ENCODE measurements at regions not wholly inside any gene's neighbourhood (a gene's known extent, or its start where the extent isn't known, plus 50 kb on each side); places are given as distances from the start of the nearest gene placed in this dataset.
A peak's percentile ranks its signal among the peaks of the same experiment; 100 is the strongest.
"Not testable (repeated sequence)": the region's sequence is repeated elsewhere in the genome, so short reads cannot be mapped to it uniquely, and the experiment has no call there.

DNA sequence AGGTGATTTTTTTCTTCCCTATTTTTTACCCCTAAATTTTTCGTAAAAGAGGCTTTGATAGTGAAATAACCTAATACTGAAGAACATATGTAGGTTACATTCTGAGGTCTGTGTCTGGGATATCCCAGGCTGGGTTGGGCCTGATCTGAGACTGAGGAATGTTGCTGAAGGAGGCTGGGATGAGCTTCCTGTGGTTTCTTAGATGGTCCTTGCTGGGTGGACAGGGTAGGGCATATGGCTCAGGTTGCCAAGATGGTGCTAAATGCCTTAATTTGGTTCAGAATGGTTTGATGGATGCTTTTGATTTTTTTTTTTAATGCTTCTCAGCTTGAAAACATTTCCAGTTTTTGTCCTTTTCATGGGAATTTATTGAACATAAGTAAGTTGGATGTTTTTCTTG, 124.6 kb upstream of the PMCH start:
- TF ChIP-seq, protein P1, sequence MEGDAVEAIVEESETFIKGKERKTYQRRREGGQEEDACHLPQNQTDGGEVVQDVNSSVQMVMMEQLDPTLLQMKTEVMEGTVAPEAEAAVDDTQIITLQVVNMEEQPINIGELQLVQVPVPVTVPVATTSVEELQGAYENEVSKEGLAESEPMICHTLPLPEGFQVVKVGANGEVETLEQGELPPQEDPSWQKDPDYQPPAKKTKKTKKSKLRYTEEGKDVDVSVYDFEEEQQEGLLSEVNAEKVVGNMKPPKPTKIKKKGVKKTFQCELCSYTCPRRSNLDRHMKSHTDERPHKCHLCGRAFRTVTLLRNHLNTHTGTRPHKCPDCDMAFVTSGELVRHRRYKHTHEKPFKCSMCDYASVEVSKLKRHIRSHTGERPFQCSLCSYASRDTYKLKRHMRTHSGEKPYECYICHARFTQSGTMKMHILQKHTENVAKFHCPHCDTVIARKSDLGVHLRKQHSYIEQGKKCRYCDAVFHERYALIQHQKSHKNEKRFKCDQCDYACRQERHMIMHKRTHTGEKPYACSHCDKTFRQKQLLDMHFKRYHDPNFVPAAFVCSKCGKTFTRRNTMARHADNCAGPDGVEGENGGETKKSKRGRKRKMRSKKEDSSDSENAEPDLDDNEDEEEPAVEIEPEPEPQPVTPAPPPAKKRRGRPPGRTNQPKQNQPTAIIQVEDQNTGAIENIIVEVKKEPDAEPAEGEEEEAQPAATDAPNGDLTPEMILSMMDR (IDR thresholded peaks at IDR 0.05): no peak
- no peak for TF ChIP-seq POLR2A (IDR thresholded peaks at IDR 0.05)
- Histone ChIP-seq H3K27ac (no peak overlapping the region), H3K4me1 (no peaks in the 10 kb centered on the region), H3K27me3 (no peaks in the 10 kb centered on the region), H3K4me3 (no peak overlapping the region), H3K9me3 (no peaks in the 10 kb centered on the region), H3K36me3 (no peaks in the 10 kb centered on the region)
- DNase-seq (no peak), ATAC-seq (no peak)
- intact Hi-C loops (cut with DNase I): no loop called here
- 80% methylated on average over 1 of the region's 1 CpG for WGBS (ENCODE audit: insufficient coverage, low coverage, low lambda C conversion rate, missing lambda C conversion rate)

DNA sequence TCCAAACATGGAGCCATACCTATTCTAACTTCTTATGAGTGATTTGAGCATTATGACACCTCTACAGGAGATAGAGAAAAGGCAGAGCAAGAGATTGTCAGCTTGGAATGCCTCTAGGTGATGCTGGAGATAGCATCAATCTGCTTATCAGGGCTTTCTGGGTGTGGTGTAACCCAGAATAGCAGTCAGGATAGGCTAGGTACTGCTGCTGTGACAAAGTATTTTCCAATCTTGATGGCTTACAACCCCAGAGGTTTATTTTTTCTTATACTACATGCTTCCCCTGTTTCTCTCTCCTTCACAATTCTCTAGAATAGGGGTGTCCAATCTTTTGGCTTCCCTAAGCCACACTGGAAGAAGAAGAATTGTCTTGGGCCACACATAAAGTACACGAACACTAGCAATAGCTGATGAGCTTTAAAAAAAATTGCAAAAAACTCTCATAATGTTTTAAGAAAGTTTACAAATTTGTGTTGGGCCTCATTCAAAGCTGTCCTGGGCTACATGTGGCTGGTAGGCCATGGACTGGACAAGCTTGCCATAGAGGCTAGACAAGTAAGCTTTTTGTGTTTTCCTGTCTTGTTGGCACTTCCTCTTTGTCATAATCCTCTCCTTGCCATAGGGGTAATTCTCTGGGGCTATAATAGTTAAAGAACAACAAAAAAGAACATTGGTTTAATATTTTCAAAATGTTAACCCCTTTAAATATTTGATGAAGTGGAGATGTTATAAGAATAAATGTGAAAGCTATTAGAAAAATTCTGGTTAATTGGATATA, 123.9 kb upstream of the PMCH start:
- intact Hi-C loops (cut with DNase I): no loop called here
- H3K4me3 ChIP-seq: no peak overlapping the region
- H3K36me3 ChIP-seq: no peaks in the 10 kb centered on the region
- TF ChIP-seq, protein P1 (IDR thresholded peaks at IDR 0.05): no peak
- TF ChIP-seq POLR2A (IDR thresholded peaks at IDR 0.05): no peak
- no peak for DNase-seq
- H3K4me1 ChIP-seq: no peaks in the 10 kb centered on the region
- no peaks in the 10 kb centered on the region for H3K9me3 ChIP-seq
- H3K27me3 ChIP-seq: no peaks in the 10 kb centered on the region
- WGBS (ENCODE audit: insufficient coverage, low coverage, low lambda C conversion rate, missing lambda C conversion rate): 92% methylated on average over 1 of the region's 1 CpG
- no peak for ATAC-seq
- H3K27ac ChIP-seq: no peak overlapping the region

DNA sequence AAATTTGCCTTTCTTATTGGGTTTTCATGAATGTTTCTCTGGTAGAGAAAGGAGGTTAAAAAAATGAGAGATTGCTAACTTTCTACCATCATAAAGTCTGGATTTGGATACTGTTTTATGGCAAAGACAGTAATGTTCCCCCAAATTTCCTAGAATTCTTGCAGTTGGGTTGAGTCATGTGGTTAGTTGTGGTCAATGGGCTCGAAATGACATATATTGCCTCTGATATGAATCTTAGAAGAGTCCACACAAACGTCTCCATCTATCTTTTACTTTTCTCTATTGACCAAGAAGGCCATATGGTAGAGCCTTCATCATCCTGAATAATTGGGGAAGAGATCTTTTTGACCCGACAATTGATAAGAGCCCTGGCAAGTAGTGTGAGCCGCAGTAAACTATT, 119.5 kb upstream of the PMCH start:
- no peaks in the 10 kb centered on the region for H3K9me3 ChIP-seq
- 64% methylated on average over 4 of the region's 4 CpGs for WGBS (ENCODE audit: insufficient coverage, low coverage, low lambda C conversion rate, missing lambda C conversion rate)
- H3K27ac ChIP-seq: no peak overlapping the region
- H3K4me1 ChIP-seq: no peaks in the 10 kb centered on the region
- H3K4me3 ChIP-seq: no peak overlapping the region
- no peaks in the 10 kb centered on the region for H3K27me3 ChIP-seq
- H3K36me3 ChIP-seq: no peaks in the 10 kb centered on the region
- intact Hi-C loops (cut with DNase I): no loop called here
- DNase-seq: no peak
- no peak for ATAC-seq
- TF ChIP-seq POLR2A (IDR thresholded peaks at IDR 0.05): no peak
- TF ChIP-seq, protein P1 (IDR thresholded peaks at IDR 0.05): no peak

DNA sequence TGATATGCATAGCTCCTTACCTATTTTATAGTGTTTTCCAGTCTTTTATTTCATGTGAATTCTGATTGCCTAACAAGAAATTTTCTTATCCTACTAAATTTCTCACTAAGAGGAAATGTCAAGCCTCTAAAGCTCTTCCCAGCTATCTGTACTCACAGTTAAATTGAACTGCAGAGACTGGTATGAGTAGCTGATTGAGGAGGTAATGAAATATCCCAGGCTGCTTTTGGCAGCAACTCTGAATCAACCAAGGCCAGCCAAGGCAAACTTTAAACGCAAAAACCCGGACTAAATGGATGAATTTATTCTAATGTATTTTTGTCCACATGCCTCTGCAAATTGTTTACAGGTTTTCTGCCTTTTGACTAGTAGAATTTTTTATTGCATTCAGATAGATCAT, 119.1 kb upstream of the PMCH start:
- 36% methylated on average over 2 of the region's 2 CpGs for WGBS (ENCODE audit: insufficient coverage, low coverage, low lambda C conversion rate, missing lambda C conversion rate)
- ATAC-seq (peak in 2 of 4 donors; percentile 46 to 67), DNase-seq (no peak)
- H3K36me3 ChIP-seq: no peaks in the 10 kb centered on the region
- no peak overlapping the region for H3K27ac ChIP-seq
- no peaks in the 10 kb centered on the region for H3K9me3 ChIP-seq
- H3K27me3 ChIP-seq: no peaks in the 10 kb centered on the region
- intact Hi-C loops (cut with DNase I): no loop called here
- no peak overlapping the region for H3K4me3 ChIP-seq
- no peak for TF ChIP-seq POLR2A (IDR thresholded peaks at IDR 0.05)
- H3K4me1 ChIP-seq: no peaks in the 10 kb centered on the region

DNA sequence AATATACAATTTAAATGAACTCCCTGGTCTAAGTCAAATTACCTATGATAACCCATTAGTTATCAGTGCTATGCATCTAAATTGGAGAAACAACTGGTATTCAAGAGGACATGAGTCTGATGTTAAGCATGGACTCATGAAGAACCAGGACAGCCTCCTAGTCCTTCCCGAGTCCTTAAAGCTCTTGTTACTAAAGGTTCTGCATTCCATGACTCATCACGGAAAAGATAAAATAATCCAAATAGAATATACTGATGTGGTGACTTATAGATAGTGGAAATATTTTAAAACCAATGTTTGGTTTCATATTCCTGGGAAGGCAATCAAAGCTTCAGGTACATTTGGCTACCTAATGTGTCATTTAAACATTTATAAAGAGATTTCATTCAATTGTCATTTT, 117.2 kb upstream of the PMCH start:
- no peak for TF ChIP-seq POLR2A (IDR thresholded peaks at IDR 0.05)
- TF ChIP-seq, protein P1 (IDR thresholded peaks at IDR 0.05): no peak
- 68% methylated on average over 2 of the region's 2 CpGs for WGBS (ENCODE audit: insufficient coverage, low coverage, low lambda C conversion rate, missing lambda C conversion rate)
- no peaks in the 10 kb centered on the region for H3K4me1 ChIP-seq

DNA sequence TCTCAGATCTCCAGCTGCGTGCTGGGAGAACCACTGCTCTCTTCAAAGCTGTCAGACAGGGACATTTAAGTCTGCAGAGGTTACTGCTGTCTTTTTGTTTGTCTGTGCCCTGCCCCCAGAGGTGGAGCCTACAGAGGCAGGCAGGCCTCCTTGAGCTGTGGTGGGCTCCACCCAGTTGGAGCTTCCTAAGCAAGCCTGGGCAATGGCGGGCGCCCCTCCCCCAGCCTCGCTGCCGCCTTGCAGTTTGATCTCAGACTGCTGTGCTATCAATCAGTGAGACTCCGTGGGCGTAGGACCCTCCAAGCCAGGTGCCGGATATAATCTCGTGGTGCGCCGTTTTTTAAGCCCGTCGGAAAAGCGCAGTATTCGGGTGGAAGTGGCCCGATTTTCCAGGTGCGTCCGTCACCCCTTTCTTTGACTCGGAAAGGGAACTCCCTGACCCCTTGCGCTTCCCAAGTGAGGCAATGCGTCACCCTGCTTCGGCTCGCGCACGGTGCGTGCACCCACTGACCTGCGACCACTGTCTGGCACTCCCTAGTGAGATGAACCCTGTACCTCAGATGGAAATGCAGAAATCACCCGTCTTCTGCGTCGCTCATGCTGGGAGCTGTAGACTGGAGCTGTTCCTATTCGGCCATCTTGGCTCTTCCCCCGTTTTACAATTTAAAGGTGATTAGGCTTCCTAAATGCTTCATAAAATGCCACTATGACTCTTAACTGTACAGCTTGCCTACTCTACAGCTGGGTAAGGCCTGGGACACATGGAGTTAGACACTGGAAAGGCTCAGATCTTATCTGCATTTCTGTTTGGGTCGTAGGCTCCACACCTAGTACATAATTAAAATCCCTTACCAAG, 115.7 kb upstream of the PMCH start:
- H3K9me3 ChIP-seq; H3K4me3 ChIP-seq; H3K36me3 ChIP-seq; DNase-seq; ATAC-seq; H3K27me3 ChIP-seq; H3K27ac ChIP-seq; H3K4me1 ChIP-seq; intact Hi-C loops (cut with DNase I): not testable (repeated sequence)
- WGBS (ENCODE audit: insufficient coverage, low coverage, low lambda C conversion rate, missing lambda C conversion rate): 87% methylated on average over 13 of the region's 33 CpGs

More for the DNA sequence above, 117.2 kb upstream of the PMCH start:
- Histone ChIP-seq H3K36me3 (no peaks in the 10 kb centered on the region), H3K27ac (no peak overlapping the region), H3K4me3 (no peak overlapping the region), H3K27me3 (no peaks in the 10 kb centered on the region), H3K9me3 (no peaks in the 10 kb centered on the region)
- DNase-seq: no peak
- no peak for ATAC-seq
- intact Hi-C loops (cut with DNase I): no loop called here

Measured in right lobe of liver (tissue), 6 donors.